Dedifferentiated amniotic fluid mesenchymal stem cell (primary cell): ENCODE measurements at regions not wholly inside any gene's neighbourhood (a gene's known extent, or its start where the extent isn't known, plus 50 kb on each side); places are given as distances from the start of the nearest gene placed in this dataset.

Source experiments
- DNase-seq: peaks from one replicate; pipeline ENCODE4 v3.0.0-alpha.2; 2016; ENCODE audit errors: extremely low spot score

- no peak for DNase-seq
Observed at GRCh38 chr3:127350172-127351050, 62.6 kb upstream of the PRR20G start.

- DNase-seq, result no peak
Observed at GRCh38 chr3:127349501-127350171, 61.8 kb upstream of the PRR20G start.

- DNase-seq, result no peak
Observed at GRCh38 chr3:127342735-127343134, 54.9 kb upstream of the PRR20G start.

- DNase-seq, result no peak
Observed at GRCh38 chr3:127339928-127340861, 52.3 kb upstream of the PRR20G start.

- no peak for DNase-seq
Observed at GRCh38 chr3:127339016-127339415, 51.2 kb upstream of the PRR20G start.

- no peak for DNase-seq
Observed at GRCh38 chr3:127337911-127338531, 50.2 kb upstream of the PRR20G start.
